ENCODE measurements at regions not wholly inside any gene's neighbourhood (a gene's known extent, or its start where the extent isn't known, plus 50 kb on each side); places are given as distances from the start of the nearest gene placed in this dataset.

GRCh38 chr5:93884254-93884653 is 142.9 kb upstream of the POU5F2 start:
- Mint-ChIP-seq H3K36me3 (ENCODE audit: low read depth) (no peaks in the 10 kb centered on the region), H3K27me3 (no peaks in the 10 kb centered on the region), H3K4me1 (peaks cover 10% of the 10 kb centered on the region), H3K4me3 (no peak overlapping the region), H3K27ac (no peak overlapping the region), H3K9me3 (no peaks in the 10 kb centered on the region)
- ChIA-PET POLR2A (no interaction called here), CTCF (interaction anchor here (1.4 kb wide), 1 partner anchor 10 kb away, joined by 4 read pairs; no protein-coding TSS in a partner anchor)
- DNase-seq = no peak

- ChIA-PET POLR2A (interaction anchor here (0.6 kb wide), 1 partner anchor 173 kb away, joined by 3 read pairs; no protein-coding TSS in a partner anchor), CTCF (interaction anchor here (1.4 kb wide), 1 partner anchor 9 kb away, joined by 4 read pairs; no protein-coding TSS in a partner anchor)
- H3K36me3 Mint-ChIP-seq (ENCODE audit: low read depth) = no peaks in the 10 kb centered on the region
- H3K27ac Mint-ChIP-seq = no peak overlapping the region
- H3K4me3 Mint-ChIP-seq = no peak overlapping the region
- H3K4me1 Mint-ChIP-seq = peaks cover 10% of the 10 kb centered on the region
- no peaks in the 10 kb centered on the region for H3K27me3 Mint-ChIP-seq
- DNase-seq = no peak
- no peaks in the 10 kb centered on the region for H3K9me3 Mint-ChIP-seq
Observed at GRCh38 chr5:93883459-93883858, 142.1 kb upstream of the POU5F2 start.

DNA sequence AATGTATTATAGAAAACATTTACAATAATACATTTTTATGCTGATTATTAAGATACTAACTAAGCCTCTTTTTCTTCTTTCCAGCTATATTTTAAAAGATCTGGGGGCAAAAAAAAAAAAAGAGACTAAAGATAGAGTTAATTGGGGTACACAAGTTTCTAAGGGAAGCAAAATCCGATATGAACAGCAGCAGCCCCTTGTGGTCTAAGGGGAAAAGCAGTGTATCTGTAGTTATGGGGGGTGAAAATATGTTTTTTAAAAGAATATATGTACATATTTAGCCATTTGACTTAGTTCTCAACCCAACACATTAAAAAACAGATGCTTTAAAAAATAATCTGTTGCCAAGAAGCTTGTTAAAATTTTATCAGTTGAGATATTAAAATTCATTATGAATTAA is 134.3 kb upstream of the POU5F2 start:
- Mint-ChIP-seq H3K36me3 (ENCODE audit: low read depth) (peaks cover under 1% of the 10 kb centered on the region), H3K27me3 (no peaks in the 10 kb centered on the region), H3K9me3 (no peaks in the 10 kb centered on the region), H3K4me1 (peaks cover 9% of the 10 kb centered on the region), H3K27ac (no peak overlapping the region), H3K4me3 (no peak overlapping the region)
- ChIA-PET CTCF (no interaction called here), POLR2A (no interaction called here)
- DNase-seq = no peak

GRCh38 chr5:93874491-93874890 is 133.1 kb upstream of the POU5F2 start:
- no peak overlapping the region for H3K27ac Mint-ChIP-seq
- ChIA-PET POLR2A (no interaction called here), CTCF (interaction anchor here (0.9 to 2.3 kb wide), 5 partner anchors 9 to 73 kb away, joined by 3 to 7 read pairs (median 3); no protein-coding TSS in a partner anchor)
- H3K9me3 Mint-ChIP-seq = no peaks in the 10 kb centered on the region
- H3K4me1 Mint-ChIP-seq = peaks cover 9% of the 10 kb centered on the region
- H3K27me3 Mint-ChIP-seq = no peaks in the 10 kb centered on the region
- no peak overlapping the region for H3K4me3 Mint-ChIP-seq
- peaks cover 3% of the 10 kb centered on the region for H3K36me3 Mint-ChIP-seq (ENCODE audit: low read depth)
- no peak for DNase-seq

- no peaks in the 10 kb centered on the region for H3K27me3 Mint-ChIP-seq
- no peak overlapping the region for H3K4me3 Mint-ChIP-seq
- ChIA-PET CTCF (interaction anchor here (0.9 to 2.3 kb wide), 5 partner anchors 10 to 73 kb away, joined by 3 to 7 read pairs (median 3); no protein-coding TSS in a partner anchor), POLR2A (no interaction called here)
- peaks cover 9% of the 10 kb centered on the region for H3K4me1 Mint-ChIP-seq
- H3K27ac Mint-ChIP-seq = no peak overlapping the region
- H3K36me3 Mint-ChIP-seq (ENCODE audit: low read depth) = peaks cover 3% of the 10 kb centered on the region
- DNase-seq = no peak
- no peaks in the 10 kb centered on the region for H3K9me3 Mint-ChIP-seq
Observed at GRCh38 chr5:93874080-93874479, 132.7 kb upstream of the POU5F2 start.

- DNase-seq = no peak
- peaks cover 3% of the 10 kb centered on the region for H3K36me3 Mint-ChIP-seq (ENCODE audit: low read depth)
- no peak overlapping the region for H3K4me3 Mint-ChIP-seq
- CTCF ChIA-PET = interaction anchor here (1.0 to 2.3 kb wide), 2 partner anchors 10 to 59 kb away, joined by 3 to 7 read pairs; no protein-coding TSS in a partner anchor
- POLR2A ChIA-PET = no interaction called here
- H3K9me3 Mint-ChIP-seq = no peaks in the 10 kb centered on the region
- H3K4me1 Mint-ChIP-seq = peaks cover 9% of the 10 kb centered on the region
- no peak overlapping the region for H3K27ac Mint-ChIP-seq
- no peaks in the 10 kb centered on the region for H3K27me3 Mint-ChIP-seq
Observed at GRCh38 chr5:93873211-93873736, 131.9 kb upstream of the POU5F2 start.

DNA sequence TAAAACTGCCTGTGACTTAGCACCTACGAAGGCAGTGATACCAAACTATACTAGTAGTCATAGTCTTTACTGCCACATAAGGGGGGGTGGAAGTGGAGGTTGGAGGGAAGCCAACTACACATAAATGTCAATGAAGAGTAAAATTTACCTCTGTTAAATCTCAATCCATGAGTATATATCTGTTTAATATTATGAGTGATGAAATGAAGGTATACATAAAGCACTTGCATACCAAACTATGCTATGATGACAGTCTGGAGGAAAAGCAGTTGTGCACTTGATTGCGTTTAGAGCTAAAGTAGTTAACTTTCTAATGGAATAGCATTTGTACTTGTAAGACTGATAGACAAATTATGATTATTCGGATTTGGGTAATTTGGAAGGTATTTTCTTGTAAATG is 129.2 kb upstream of the POU5F2 start:
- no peaks in the 10 kb centered on the region for H3K9me3 Mint-ChIP-seq
- POLR2A ChIA-PET = no interaction called here
- no peak overlapping the region for H3K4me3 Mint-ChIP-seq
- CTCF ChIA-PET = no interaction called here
- DNase-seq = no peak
- H3K27ac Mint-ChIP-seq = no peak overlapping the region
- peaks cover 9% of the 10 kb centered on the region for H3K4me1 Mint-ChIP-seq
- H3K27me3 Mint-ChIP-seq = no peaks in the 10 kb centered on the region
- peaks cover 3% of the 10 kb centered on the region for H3K36me3 Mint-ChIP-seq (ENCODE audit: low read depth)

GRCh38 chr5:93868851-93869250 is 127.5 kb upstream of the POU5F2 start:
- no peak overlapping the region for H3K4me3 Mint-ChIP-seq
- H3K27me3 Mint-ChIP-seq = no peaks in the 10 kb centered on the region
- H3K27ac Mint-ChIP-seq = no peak overlapping the region
- peaks cover 2% of the 10 kb centered on the region for H3K4me1 Mint-ChIP-seq
- H3K36me3 Mint-ChIP-seq (ENCODE audit: low read depth) = peaks cover 3% of the 10 kb centered on the region
- ChIA-PET CTCF (no interaction called here), POLR2A (no interaction called here)
- no peak for DNase-seq
- no peaks in the 10 kb centered on the region for H3K9me3 Mint-ChIP-seq

- H3K27ac Mint-ChIP-seq = no peak overlapping the region
- ChIA-PET CTCF (interaction anchor here (0.6 kb wide), 2 partner anchors 32 to 509 kb away, joined by 3 to 5 read pairs; no protein-coding TSS in a partner anchor), POLR2A (no interaction called here)
- H3K36me3 Mint-ChIP-seq (ENCODE audit: low read depth) = peaks cover 2% of the 10 kb centered on the region
- H3K4me1 Mint-ChIP-seq = no peaks in the 10 kb centered on the region
- no peaks in the 10 kb centered on the region for H3K27me3 Mint-ChIP-seq
- DNase-seq = no peak
- H3K9me3 Mint-ChIP-seq = peaks cover 5% of the 10 kb centered on the region
- H3K4me3 Mint-ChIP-seq = no peak overlapping the region
Observed at GRCh38 chr5:93850311-93850710, 108.9 kb upstream of the POU5F2 start.

GRCh38 chr5:93845376-93845775 is 104.0 kb upstream of the POU5F2 start:
- H3K27ac Mint-ChIP-seq = no peak overlapping the region
- H3K27me3 Mint-ChIP-seq = no peaks in the 10 kb centered on the region
- ChIA-PET CTCF (interaction anchor here (1.2 kb wide), 1 partner anchor 44 kb away, joined by 4 read pairs; no protein-coding TSS in a partner anchor), POLR2A (no interaction called here)
- peaks cover 16% of the 10 kb centered on the region for H3K36me3 Mint-ChIP-seq (ENCODE audit: low read depth)
- no peak for DNase-seq
- H3K4me1 Mint-ChIP-seq = no peaks in the 10 kb centered on the region
- H3K4me3 Mint-ChIP-seq = no peak overlapping the region
- peaks cover 15% of the 10 kb centered on the region for H3K9me3 Mint-ChIP-seq

GRCh38 chr5:93831449-93831848 is 90.0 kb upstream of the POU5F2 start:
- Mint-ChIP-seq H3K4me3 (no peak overlapping the region), H3K9me3 (peaks cover 7% of the 10 kb centered on the region), H3K4me1 (no peaks in the 10 kb centered on the region), H3K27me3 (no peaks in the 10 kb centered on the region), H3K27ac (no peak overlapping the region), H3K36me3 (ENCODE audit: low read depth) (peaks cover 10% of the 10 kb centered on the region)
- no peak for DNase-seq
- CTCF ChIA-PET = interaction anchor here (1.0 kb wide), 1 partner anchor 30 kb away, joined by 3 read pairs; no protein-coding TSS in a partner anchor
- POLR2A ChIA-PET = no interaction called here

DNA sequence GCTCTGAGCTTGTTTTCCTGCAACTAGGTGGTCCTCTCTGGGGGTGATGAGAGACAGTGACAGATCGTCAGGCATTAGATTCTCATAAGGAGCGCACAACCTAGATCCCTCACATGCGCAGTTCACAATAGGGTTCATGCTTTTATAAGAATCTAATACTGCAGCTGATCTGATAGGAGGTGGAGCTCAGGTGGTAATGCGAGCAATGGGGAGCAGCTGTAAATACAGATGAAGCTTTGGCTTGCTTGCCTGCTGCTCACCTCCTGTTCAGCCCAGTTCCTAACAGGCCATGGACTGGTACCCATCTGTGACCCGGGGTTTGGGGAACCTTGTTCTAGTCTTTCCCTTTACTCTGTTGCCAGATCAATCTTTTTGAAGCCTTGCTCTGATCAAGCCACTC is 89.5 kb upstream of the POU5F2 start:
- H3K9me3 Mint-ChIP-seq = peaks cover 10% of the 10 kb centered on the region
- ChIA-PET POLR2A (no interaction called here), CTCF (interaction anchor here (1.0 kb wide), 1 partner anchor 30 kb away, joined by 3 read pairs; no protein-coding TSS in a partner anchor)
- no peak overlapping the region for H3K27ac Mint-ChIP-seq
- DNase-seq = no peak
- H3K4me3 Mint-ChIP-seq = no peak overlapping the region
- H3K27me3 Mint-ChIP-seq = no peaks in the 10 kb centered on the region
- peaks cover 11% of the 10 kb centered on the region for H3K36me3 Mint-ChIP-seq (ENCODE audit: low read depth)
- H3K4me1 Mint-ChIP-seq = no peaks in the 10 kb centered on the region

DNA sequence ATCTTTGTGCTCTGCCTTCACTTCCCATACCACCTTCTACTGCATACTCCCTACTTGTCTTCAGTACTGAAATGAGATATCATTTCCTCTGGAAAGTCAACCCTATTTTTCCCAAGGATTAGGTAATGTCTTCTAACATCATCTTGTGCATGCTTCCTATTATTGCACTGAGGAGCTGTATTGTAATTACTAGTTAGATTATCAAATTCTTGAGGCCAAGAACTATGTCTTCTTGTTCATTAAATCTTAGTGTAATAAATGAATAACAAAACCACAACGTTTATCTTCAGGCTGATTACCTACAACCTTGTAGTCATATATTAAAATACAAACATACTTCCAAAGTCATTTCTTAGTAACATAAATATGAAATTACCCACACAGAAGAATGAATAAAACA is 87.9 kb upstream of the POU5F2 start:
- H3K4me1 Mint-ChIP-seq = no peaks in the 10 kb centered on the region
- no peak overlapping the region for H3K27ac Mint-ChIP-seq
- POLR2A ChIA-PET = no interaction called here
- no peaks in the 10 kb centered on the region for H3K27me3 Mint-ChIP-seq
- peaks cover 13% of the 10 kb centered on the region for H3K9me3 Mint-ChIP-seq
- DNase-seq = no peak
- H3K36me3 Mint-ChIP-seq (ENCODE audit: low read depth) = peaks cover 17% of the 10 kb centered on the region
- no peak overlapping the region for H3K4me3 Mint-ChIP-seq
- CTCF ChIA-PET = no interaction called here

GRCh38 chr5:93821891-93822415 is 80.6 kb upstream of the POU5F2 start:
- H3K27me3 Mint-ChIP-seq = no peaks in the 10 kb centered on the region
- no peaks in the 10 kb centered on the region for H3K4me1 Mint-ChIP-seq
- no peak overlapping the region for H3K27ac Mint-ChIP-seq
- H3K9me3 Mint-ChIP-seq = peaks cover 5% of the 10 kb centered on the region
- peaks cover 19% of the 10 kb centered on the region for H3K36me3 Mint-ChIP-seq (ENCODE audit: low read depth)
- ChIA-PET POLR2A (no interaction called here), CTCF (no interaction called here)
- no peak for DNase-seq
- no peak overlapping the region for H3K4me3 Mint-ChIP-seq

Measured in activated CD4-positive, alpha-beta T cell treated with anti-CD3 and anti-CD28 coated beads, Interleukin-2, amount 10 ng/mL, durations not matched to agents 7 days and 5 days (primary cell).